IMR-90 (cell line): ENCODE measurements at regions not wholly inside any gene's neighbourhood (a gene's known extent, or its start where the extent isn't known, plus 50 kb on each side); places are given as distances from the start of the nearest gene placed in this dataset.

Experiments
- ATAC-seq: fragments of 200-7000 bp; cut with Tn5 transposase; 2 replicates; pipeline ENCODE4 v1.9.1; 2020; ENCODE audit warnings: low read depth, mild to moderate bottlenecking, moderate library complexity
- BruUV-seq: library from RNA; stranded (reverse); fragments of 400-500 nt; replicated peaks from 2 replicates; lab custom pipeline; 2021; lab: Mats Ljungman, UMichigan
- CTCF ChIA-PET: fragments of 300-600 bp; formaldehyde crosslinking; extraction: SDS; loops from one replicate; lab custom pipeline; 2021; ENCODE audit warnings: antibody characterized with exemption; lab: Yijun Ruan, JAX
- POLR2A ChIA-PET: fragments of 300-600 bp; sonication (Branson Sonifier 250); formaldehyde crosslinking; loops from one replicate; lab custom pipeline; 2022; ENCODE audit warnings: antibody characterized with exemption; ENCODE audit not compliant: unreplicated experiment; lab: Charles Lee
- DNase-seq: peaks from one replicate; pipeline ENCODE4 v3.0.0; 2013
- H2AFZ ChIP-seq: replicated peaks from 2 replicates; pipeline ENCODE3; 2013; ENCODE audit warnings: low read length, mild to moderate bottlenecking; ENCODE audit not compliant: poor library complexity
- H2AK5ac ChIP-seq: 2 replicates; pipeline ENCODE4 v1.6.1; 2013; ENCODE audit warnings: low read depth, low read length, inconsistent platforms
- H2AK9ac ChIP-seq: replicated peaks from 2 replicates; pipeline ENCODE3; 2013; ENCODE audit warnings: mild to moderate bottlenecking, low read depth, low read length, moderate library complexity; ENCODE audit not compliant: poor library complexity
- H2BK120ac ChIP-seq: 2 replicates; pipeline ENCODE4 v1.6.1; 2013; ENCODE audit warnings: low read depth, low read length, inconsistent platforms
- H2BK15ac ChIP-seq: 3 replicates; pipeline ENCODE4 v1.6.1; 2013; ENCODE audit warnings: low read depth, low read length, inconsistent platforms
- H2BK20ac ChIP-seq: 2 replicates; pipeline ENCODE4 v1.6.1; 2013; ENCODE audit warnings: low read depth, mild to moderate bottlenecking, inconsistent platforms, low read length, moderate library complexity
- H2BK5ac ChIP-seq: 2 replicates; pipeline ENCODE4 v1.6.1; 2013; ENCODE audit warnings: mild to moderate bottlenecking, low read depth, low read length, inconsistent platforms; ENCODE audit not compliant: poor library complexity, severe bottlenecking
- H3K14ac ChIP-seq: replicated peaks from 2 replicates; pipeline ENCODE4 v1.6.1; 2013; ENCODE audit warnings: low read depth, low read length, inconsistent platforms
- H3K18ac ChIP-seq: 2 replicates; pipeline ENCODE4 v1.6.1; 2013; ENCODE audit warnings: low read depth, low read length, control low read depth
- H3K23ac ChIP-seq: 2 replicates; pipeline ENCODE4 v1.6.1; 2013; ENCODE audit warnings: low read depth, low read length, inconsistent platforms
- H3K27ac ChIP-seq: 2 replicates; pipeline ENCODE4 v1.5.1; 2013; ENCODE audit warnings: mild to moderate bottlenecking, control low read depth, low read length; ENCODE audit not compliant: insufficient read depth
- H3K27me3 ChIP-seq: 2 replicates; pipeline ENCODE4 v1.6.1; 2013; ENCODE audit warnings: low read length; ENCODE audit not compliant: control insufficient read depth, insufficient read depth
- H3K36me3 ChIP-seq: 2 replicates; pipeline ENCODE4 v1.6.1; 2013; ENCODE audit warnings: low read length, mixed read lengths; ENCODE audit not compliant: control insufficient read depth, insufficient read depth
- H3K4ac ChIP-seq: 2 replicates; pipeline ENCODE4 v1.6.1; 2013; ENCODE audit warnings: low read depth, low read length, inconsistent platforms
- H3K4me1 ChIP-seq: 2 replicates; pipeline ENCODE4 v1.6.1; 2013; ENCODE audit warnings: low read length, mixed read lengths; ENCODE audit not compliant: control insufficient read depth, insufficient read depth
- H3K4me2 ChIP-seq: 2 replicates; pipeline ENCODE4 v1.6.1; 2013; ENCODE audit warnings: low read depth, mild to moderate bottlenecking, control low read depth, low read length, moderate library complexity
- H3K4me3 ChIP-seq: 2 replicates; pipeline ENCODE4 v1.5.1; 2013; ENCODE audit warnings: low read depth, mild to moderate bottlenecking, control low read depth, low read length, moderate library complexity; ENCODE audit not compliant: insufficient read depth
- H3K56ac ChIP-seq: 2 replicates; pipeline ENCODE4 v1.6.1; 2013; ENCODE audit warnings: low read length, inconsistent platforms; ENCODE audit not compliant: insufficient read depth; ENCODE audit errors: extremely low read depth
- H3K79me1 ChIP-seq, 2 experiments: 2 replicates each; pipeline ENCODE4 v1.6.1; 2013; ENCODE audit warnings: low read length in 2 of 2, inconsistent platforms in 1 of 2, low read depth in 1 of 2
- H3K9ac ChIP-seq: 2 replicates; pipeline ENCODE4 v1.6.1; 2013; ENCODE audit warnings: low read depth, low read length, control low read depth
- H3K9me1 ChIP-seq: 2 replicates; pipeline ENCODE4 v1.6.1; 2013; ENCODE audit warnings: low read length, inconsistent platforms; ENCODE audit not compliant: insufficient read depth
- H3K9me3 ChIP-seq: 2 replicates; pipeline ENCODE4 v1.6.1; 2013; ENCODE audit warnings: low read length; ENCODE audit not compliant: control insufficient read depth, insufficient read depth
- H4K20me1 ChIP-seq: 2 replicates; pipeline ENCODE4 v1.6.1; 2013; ENCODE audit warnings: low read length, inconsistent platforms; ENCODE audit not compliant: insufficient read depth
- H4K5ac ChIP-seq: 2 replicates; pipeline ENCODE4 v1.6.1; 2013; ENCODE audit warnings: mild to moderate bottlenecking, low read depth, low read length, control low read depth
- H4K8ac ChIP-seq, 2 experiments: 2 replicates each; pipeline ENCODE4 v1.6.1; 2013; ENCODE audit warnings: low read depth in 2 of 2, low read length in 2 of 2, control low read depth in 1 of 2, inconsistent platforms in 1 of 2
- H4K91ac ChIP-seq: 2 replicates; pipeline ENCODE4 v1.6.1; 2013; ENCODE audit warnings: low read depth, low read length, inconsistent platforms; ENCODE audit not compliant: insufficient read depth
- BHLHE40 ChIP-seq: fragments of 150-350 bp; IDR thresholded peaks from 2 replicates; pipeline ENCODE4 v1.6.1; 2016; ENCODE audit warnings: mild to moderate bottlenecking, low read depth, low read length
- CEBPB ChIP-seq: IDR thresholded peaks from 2 replicates; pipeline ENCODE4 v1.6.1; 2012; ENCODE audit warnings: low read depth, low read length, improper control_type of control experiment
- CHD1 ChIP-seq: IDR thresholded peaks from 2 replicates; pipeline ENCODE4 v1.6.1; 2012; ENCODE audit warnings: low read depth, low read length, improper control_type of control experiment
- CTCF ChIP-seq: conservative IDR thresholded peaks from 2 replicates; pipeline ENCODE4 v1.5.1; 2012; ENCODE audit warnings: mild to moderate bottlenecking, low read depth, low read length, improper control_type of control experiment
- ELK1 ChIP-seq: fragments of 150-350 bp; IDR thresholded peaks from 2 replicates; pipeline ENCODE4 v1.6.1; 2016; ENCODE audit warnings: low read depth, mild to moderate bottlenecking, low read length, moderate library complexity, borderline replicate concordance
- FOS ChIP-seq: fragments of 150-350 bp; IDR thresholded peaks from 2 replicates; pipeline ENCODE4 v1.6.1; 2016; ENCODE audit warnings: low read depth, low read length
- MAFK ChIP-seq: IDR thresholded peaks from 2 replicates; pipeline ENCODE4 v1.6.1; 2012; ENCODE audit warnings: low read depth, low read length, improper control_type of control experiment
- MAZ ChIP-seq: IDR thresholded peaks from 2 replicates; pipeline ENCODE4 v1.6.1; 2012; ENCODE audit warnings: low read depth, mild to moderate bottlenecking, low read length, improper control_type of control experiment, moderate library complexity, borderline replicate concordance
- MXI1 ChIP-seq: IDR thresholded peaks from 2 replicates; pipeline ENCODE4 v1.6.1; 2012; ENCODE audit warnings: low read depth, mild to moderate bottlenecking, low read length, moderate library complexity, borderline replicate concordance
- NFE2L2 ChIP-seq: fragments of 150-350 bp; IDR thresholded peaks from 2 replicates; pipeline ENCODE4 v1.6.1; 2016; ENCODE audit warnings: low read depth, mild to moderate bottlenecking, low read length
- POLR2A ChIP-seq: IDR thresholded peaks from 2 replicates; pipeline ENCODE4 v1.6.1; 2012; ENCODE audit warnings: mild to moderate bottlenecking, low read depth, low read length
- RAD21 ChIP-seq: IDR thresholded peaks from 2 replicates; pipeline ENCODE4 v1.6.1; 2012; ENCODE audit warnings: low read length, improper control_type of control experiment
- RCOR1 ChIP-seq: IDR thresholded peaks from 2 replicates; pipeline ENCODE4 v1.6.1; 2012; ENCODE audit warnings: mild to moderate bottlenecking, low read length, improper control_type of control experiment; ENCODE audit not compliant: insufficient replicate concordance
- RFX5 ChIP-seq: IDR thresholded peaks from 2 replicates; pipeline ENCODE4 v1.8.0; 2012; ENCODE audit warnings: low read depth, mild to moderate bottlenecking, low read length, moderate library complexity
- SMC3 ChIP-seq: fragments of 150-350 bp; IDR thresholded peaks from 2 replicates; pipeline ENCODE4 v1.6.1; 2016; ENCODE audit warnings: low read depth, mild to moderate bottlenecking, antibody characterized with exemption, low read length, moderate library complexity
- USF2 ChIP-seq: fragments of 150-350 bp; IDR thresholded peaks from 2 replicates; pipeline ENCODE4 v1.6.1; 2017; ENCODE audit warnings: mild to moderate bottlenecking, antibody characterized with exemption, low read length, low read depth
- WGBS, 2 experiments: methylation state at CpG; one replicate each; pipeline versions ENCODE4 v1.1.5 to v1.1.7; 2013; ENCODE audit warnings: missing lambda C conversion rate in 2 of 2; ENCODE audit not compliant: insufficient read length in 1 of 2; ENCODE audit errors: extremely low coverage in 2 of 2; 5-methylcytosine and 5-hydroxymethylcytosine counted together
- dilution Hi-C: fragments of 300-500 bp; cut with HindIII; formaldehyde crosslinking; loops from one replicate; pipeline ENCODE4 v1.14.3; 2018; ENCODE audit warnings: low sequenced_read_pairs; ENCODE audit not compliant: unreplicated experiment
- in situ Hi-C: fragments of 300-500 bp; cut with MboI; formaldehyde crosslinking; loops from 3 replicates; pipeline ENCODE4 v1.14.3; 2019; ENCODE audit warnings: low sequenced_read_pairs, inconsistent platforms, mixed read lengths
- intact Hi-C: fragments of 100-400 bp; cut with micrococcal nuclease; formaldehyde crosslinking; loops from 2 replicates; pipeline ENCODE4 v1.10.0; 2022

GRCh38 chr16:10305912-10306311 is 79.9 kb upstream of the ATF7IP2 start:
- H3K36me3 ChIP-seq = no peaks in the 10 kb centered on the region
- H2BK20ac ChIP-seq = no peak overlapping the region
- no peak overlapping the region for H3K4ac ChIP-seq
- H3K56ac ChIP-seq = no peak overlapping the region
- H3K14ac ChIP-seq = no peak overlapping the region
- no peak overlapping the region for H3K23ac ChIP-seq
- H4K5ac ChIP-seq = no peak overlapping the region
- no CpG with 5 or more reads among the region's 4 CpGs for WGBS, 2 experiments
- BruUV-seq = no TSS peak
- no peaks in the 10 kb centered on the region for H3K4me1 ChIP-seq
- ATAC-seq (no peak), DNase-seq (no peak)
- ChIA-PET POLR2A (no interaction called here), CTCF (no interaction called here)
- H3K9ac ChIP-seq = no peak overlapping the region
- H3K27ac ChIP-seq = no peak overlapping the region
- H2BK120ac ChIP-seq = no peak overlapping the region
- no peak overlapping the region for H4K91ac ChIP-seq
- H3K9me3 ChIP-seq = peaks cover 6% of the 10 kb centered on the region
- H2BK15ac ChIP-seq = no peak overlapping the region
- no peaks in the 10 kb centered on the region for H4K20me1 ChIP-seq
- no peak overlapping the region for H3K18ac ChIP-seq
- no peak overlapping the region for H3K4me3 ChIP-seq
- no peak overlapping the region for H2AFZ ChIP-seq
- H3K79me1 ChIP-seq = no peaks in the 10 kb centered on the region
- H4K8ac ChIP-seq = no peak overlapping the region
- no peaks in the 10 kb centered on the region for H3K9me1 ChIP-seq
- H3K27me3 ChIP-seq = no peaks in the 10 kb centered on the region
- in situ Hi-C loops = no loop called here
- intact Hi-C loops = no loop called here
- H2AK5ac ChIP-seq = no peak overlapping the region
- no peak overlapping the region for H2BK5ac ChIP-seq
- dilution Hi-C loops = no loop called here
- no peak overlapping the region for H3K4me2 ChIP-seq
- no peak for TF ChIP-seq POLR2A
- TF ChIP-seq USF2 = no peak
- no peak for TF ChIP-seq FOS
- TF ChIP-seq NFE2L2 = no peak
- TF ChIP-seq CEBPB = no peak
- TF ChIP-seq SMC3 = no peak
- no peak for TF ChIP-seq CTCF
- no peak for TF ChIP-seq RFX5
- TF ChIP-seq RCOR1 = no peak
- TF ChIP-seq ELK1 = no peak
- no peak for TF ChIP-seq BHLHE40
- no peak for TF ChIP-seq MAZ
- no peak for TF ChIP-seq MXI1
- no peak for TF ChIP-seq RAD21
- TF ChIP-seq MAFK = no peak
- TF ChIP-seq CHD1 = no peak
- H2AK9ac ChIP-seq = no peak overlapping the region
